CD4-positive, alpha-beta T cell treated with Interferon alpha-2 for 1 hour (primary cell): ENCODE measurements at regions not wholly inside any gene's neighbourhood (a gene's known extent, or its start where the extent isn't known, plus 50 kb on each side); places are given as distances from the start of the nearest gene placed in this dataset.

Experiments used
- DNase-seq, 2 donors: peaks; one replicate each; pipeline ENCODE4 v3.0.0-alpha.2; 2020 to 2022

DNA sequence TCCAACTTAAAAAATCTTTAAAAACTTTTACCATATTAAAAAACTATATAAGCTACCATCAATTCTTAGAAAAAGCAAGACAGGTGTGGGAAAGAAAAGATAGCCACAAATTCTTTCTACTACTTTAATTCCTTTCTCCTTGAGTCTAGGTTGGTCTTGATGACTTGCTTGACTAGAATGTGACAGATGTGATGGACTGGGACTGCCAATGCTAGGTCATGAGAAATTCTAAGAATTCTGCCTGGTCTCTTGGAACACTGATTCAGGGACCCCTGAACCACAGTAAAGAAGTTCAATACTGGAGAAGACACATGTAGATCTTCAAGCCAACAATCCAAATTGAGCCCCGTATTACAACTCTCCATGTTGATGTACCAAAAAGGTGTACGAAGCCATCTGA lies 326.6 kb upstream of the B3GALT2 start:
- DNase-seq: no peak

DNA sequence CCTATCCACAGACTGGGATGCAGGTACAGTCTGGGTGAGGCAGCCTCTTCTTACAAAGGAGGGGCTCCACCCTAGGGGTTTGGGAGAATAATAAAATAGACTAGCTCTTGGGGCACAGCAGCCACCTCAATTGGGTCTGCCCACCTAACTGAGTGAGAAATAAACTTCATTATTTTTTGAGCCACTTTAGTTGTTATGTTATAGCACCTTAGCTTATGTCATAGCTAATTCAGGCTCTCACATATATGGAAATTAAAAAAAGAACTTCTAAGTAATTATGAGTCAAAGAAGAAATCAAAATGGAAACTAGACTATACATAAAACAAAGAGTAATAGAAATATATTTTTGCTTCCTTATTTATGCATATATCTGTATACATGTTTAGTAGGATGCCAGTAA lies 318.5 kb upstream of the B3GALT2 start:
- no peak for DNase-seq

DNA sequence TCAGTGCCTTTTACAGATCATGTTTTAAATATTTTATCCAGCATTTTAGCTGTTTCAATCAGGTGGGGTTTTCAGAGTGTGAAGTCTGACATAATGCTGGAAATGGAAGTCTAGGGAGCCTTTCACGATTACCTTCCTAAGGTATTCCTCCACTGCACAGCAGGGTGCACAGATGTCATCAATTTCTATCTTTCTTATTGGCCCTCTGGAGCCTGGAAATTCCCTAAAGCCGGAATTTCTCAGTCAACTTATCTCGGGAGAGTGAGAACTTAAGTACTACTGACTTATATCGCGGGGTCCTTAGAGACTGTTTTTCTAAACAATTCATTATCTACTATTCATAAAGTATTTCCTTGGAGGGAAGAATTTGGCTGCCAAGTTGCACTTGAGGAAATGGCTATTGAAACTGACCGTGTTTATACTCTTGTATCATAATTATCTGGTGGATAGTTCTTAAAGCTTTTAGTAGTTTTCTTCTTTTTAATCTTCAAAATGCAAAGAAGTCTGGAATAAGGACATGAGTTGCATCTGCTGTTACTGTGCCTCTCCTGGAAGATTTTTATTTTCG lies 311.8 kb upstream of the B3GALT2 start:
- no peak for DNase-seq

DNA sequence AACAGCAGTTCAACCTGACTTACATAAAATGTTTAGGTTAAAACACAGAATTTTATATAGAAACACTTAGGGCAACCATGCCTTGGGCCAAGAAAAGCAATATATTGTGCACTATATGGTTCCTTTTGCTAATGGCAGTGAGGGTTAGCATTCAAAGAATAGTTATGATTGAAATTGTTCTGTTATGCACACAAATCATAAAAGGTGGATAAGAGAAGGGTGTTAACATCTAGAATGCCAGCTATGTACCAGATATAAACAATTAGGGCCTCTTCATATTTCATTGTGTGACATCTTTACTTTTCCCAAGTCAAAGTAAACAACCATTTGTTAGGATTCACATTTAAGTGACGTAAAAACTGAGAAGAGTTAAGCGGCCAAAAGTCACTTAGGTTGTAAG lies 308.0 kb upstream of the B3GALT2 start:
- no peak for DNase-seq

DNA sequence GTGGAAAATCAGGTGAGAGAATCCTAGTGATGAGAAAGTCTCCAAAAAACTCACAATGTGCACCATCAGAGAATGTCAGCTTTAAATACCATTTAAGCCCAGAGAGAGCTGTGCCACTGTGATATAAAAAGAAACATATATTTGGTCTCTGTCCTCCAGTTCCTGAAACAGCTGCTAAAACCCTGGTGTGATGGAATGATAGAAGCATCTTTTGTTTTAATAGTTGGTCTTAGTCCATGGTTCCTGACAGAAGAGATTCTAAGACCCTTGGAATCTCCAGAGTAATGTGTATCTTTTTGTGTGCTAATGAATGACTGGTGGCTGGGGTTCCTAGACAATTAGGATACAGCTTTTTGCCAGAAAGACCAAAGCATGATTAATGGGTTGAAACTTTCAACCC lies 302.8 kb upstream of the B3GALT2 start:
- no peak for DNase-seq

DNA sequence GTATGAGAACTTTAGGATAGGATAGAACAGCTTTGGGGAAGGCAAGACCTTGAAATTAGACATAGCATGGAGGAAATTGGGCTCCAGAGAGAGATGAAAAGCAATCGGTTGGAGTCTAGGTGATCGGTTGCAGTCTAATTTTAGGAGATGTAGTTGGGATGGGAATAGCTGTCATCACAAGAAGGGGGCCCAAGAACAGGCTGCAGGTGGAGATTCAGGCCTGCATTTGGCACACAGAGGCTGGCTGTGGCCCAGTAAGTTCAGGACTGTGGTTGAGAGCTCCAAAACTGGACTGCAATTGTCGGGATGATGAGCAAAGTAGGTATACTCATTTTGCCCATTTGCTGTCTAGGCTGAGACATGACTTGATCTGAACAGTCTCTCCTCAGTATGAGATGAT lies 301.3 kb upstream of the B3GALT2 start:
- DNase-seq: no peak

DNA sequence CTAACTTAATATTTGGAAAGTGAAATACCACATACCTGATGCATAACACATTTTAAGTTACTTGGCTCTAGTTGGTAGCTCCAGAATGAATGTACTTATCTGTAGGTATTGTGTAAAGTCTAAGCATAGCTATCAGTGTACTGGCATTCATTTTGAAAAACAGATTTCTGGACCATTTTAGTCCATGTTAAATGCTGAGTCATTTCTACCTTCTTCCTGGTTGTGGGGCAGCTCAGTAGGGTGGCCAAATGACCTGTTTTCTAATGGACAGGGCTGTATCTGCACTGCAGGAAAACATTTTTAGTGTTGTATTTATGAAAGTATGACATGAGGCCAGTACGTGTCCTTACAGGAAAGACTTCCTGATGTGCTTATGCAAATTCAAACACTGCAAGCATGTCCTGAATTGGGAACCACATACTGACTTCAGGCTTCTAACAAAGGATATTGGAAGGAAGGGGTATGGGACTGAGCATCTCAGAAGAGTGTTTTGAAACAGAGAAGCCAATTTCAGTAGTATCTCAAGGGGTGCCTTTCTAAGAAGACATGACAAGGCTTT lies 300.3 kb upstream of the B3GALT2 start:
- no peak for DNase-seq

DNA sequence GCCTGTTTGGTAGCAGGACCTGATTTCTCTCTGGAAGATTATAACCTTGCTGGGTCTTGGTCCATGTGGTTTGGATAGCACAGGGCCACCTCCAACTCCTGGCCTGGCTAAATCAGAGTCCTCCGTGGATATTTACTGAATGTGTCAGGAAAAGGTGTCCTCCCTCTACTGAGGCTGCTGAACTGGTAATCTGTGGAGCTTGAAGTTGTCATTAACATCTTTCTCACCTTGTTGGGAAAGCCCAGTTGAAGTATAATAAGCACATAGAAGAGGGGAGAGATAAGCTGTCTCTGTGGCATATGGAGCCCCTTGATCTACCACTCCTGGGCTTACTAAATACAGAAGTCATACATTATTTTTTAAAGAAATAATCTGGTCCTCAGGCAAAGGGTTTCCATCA lies 294.3 kb upstream of the B3GALT2 start:
- no peak for DNase-seq

DNA sequence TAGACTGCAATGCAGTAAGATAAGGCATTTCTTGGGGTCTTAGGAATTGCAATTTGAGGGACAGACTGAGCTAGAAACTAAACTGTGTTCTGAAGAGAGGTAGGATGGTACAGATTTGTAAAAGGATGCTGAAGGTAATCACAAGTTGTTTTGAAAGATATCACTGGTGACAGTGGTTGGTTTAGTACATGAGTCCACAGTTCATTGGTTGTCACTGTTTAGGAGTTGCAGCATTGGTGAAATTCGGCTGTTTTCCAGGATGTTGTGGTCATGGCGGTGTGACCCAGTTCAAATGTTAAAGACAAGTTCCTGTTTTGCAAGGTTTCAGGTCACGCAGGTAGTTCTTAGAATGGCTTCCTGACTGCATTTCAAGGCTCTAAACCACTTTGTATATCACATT lies 292.8 kb upstream of the B3GALT2 start:
- peak; percentile 81 to 90 for DNase-seq

DNA sequence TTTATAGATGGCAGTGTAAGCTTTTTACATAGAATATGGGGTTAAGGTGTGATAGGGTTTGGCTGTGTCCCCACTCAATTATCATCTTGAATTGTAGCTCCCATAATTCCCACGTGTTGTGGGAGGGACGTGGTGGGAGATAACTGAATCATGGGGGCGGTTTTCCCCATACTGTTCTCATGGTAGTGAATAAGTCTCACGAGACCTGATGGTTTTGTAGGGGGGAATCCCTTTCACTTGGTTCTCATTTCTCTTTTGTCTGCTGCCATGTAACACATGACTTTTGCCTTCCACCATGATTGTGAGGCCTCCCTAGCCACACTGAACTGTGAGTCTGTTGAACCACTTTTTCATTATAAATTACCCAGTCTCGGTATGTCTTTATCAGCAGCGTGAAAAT lies 290.3 kb upstream of the B3GALT2 start:
- no peak for DNase-seq

DNA sequence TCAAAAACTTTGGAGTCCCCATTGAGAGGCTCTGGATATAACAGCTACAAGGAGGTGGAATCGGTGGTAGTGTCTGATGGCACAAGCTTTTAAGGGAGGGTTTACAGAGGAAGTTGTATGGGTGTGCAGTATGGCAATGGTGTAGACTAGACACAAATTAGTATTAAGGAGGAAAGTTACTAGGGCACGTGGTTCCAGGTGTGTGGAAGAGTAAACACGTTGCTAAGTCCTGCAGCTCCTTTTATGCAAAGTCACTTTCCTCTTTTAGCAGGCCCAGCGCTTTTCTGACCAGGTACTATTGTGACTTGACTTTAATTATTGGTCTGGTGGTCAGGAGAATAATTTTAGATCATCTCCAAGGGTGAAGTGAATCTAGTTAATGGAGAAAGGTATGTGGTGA lies 287.5 kb upstream of the B3GALT2 start:
- no peak for DNase-seq

DNA sequence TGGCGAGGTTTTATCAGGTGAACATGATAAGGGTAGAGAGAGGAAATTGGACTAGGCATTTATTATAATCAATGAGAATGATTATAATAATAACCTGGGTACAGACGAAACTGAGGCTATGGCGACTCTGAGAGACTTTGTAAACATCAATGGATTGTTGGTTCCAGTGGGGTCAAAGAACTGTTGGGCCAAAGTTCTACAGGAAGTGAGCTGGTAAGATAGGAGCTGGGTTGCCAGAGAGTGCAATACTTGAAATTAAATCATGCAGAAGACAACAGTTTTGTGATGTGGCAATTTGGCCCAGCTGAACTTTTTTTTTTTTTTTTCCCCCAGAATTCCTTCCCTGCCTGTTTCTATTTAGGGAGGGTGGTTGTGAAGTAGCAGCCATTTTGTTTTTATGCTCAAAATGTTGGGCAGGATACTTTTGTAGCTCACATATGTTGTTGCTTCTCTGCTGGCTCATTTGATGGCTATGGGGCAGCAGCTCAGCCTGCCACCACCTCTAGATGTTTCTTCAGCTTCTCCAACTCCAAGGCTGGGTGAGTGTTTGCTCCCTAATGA lies 286.5 kb upstream of the B3GALT2 start:
- DNase-seq: no peak

DNA sequence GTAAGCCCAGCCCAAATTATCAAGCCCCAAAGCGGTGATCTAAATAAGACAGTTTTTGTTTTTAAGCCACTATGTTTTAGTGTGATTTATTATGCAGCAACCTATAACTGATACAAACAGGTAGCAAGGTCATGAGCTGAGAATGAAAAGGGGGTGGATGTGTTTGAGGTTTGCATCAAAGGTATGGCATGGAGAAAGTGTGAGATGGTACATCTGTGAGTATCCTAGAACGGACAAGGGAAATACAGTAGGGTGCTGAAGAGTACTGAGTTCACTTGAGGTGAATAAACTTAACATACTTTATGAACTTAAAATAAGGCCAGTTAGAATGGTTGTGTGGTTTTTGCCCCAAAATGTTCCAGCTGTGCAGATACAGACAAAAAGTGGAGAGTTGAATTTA lies 286.0 kb upstream of the B3GALT2 start:
- no peak for DNase-seq

DNA sequence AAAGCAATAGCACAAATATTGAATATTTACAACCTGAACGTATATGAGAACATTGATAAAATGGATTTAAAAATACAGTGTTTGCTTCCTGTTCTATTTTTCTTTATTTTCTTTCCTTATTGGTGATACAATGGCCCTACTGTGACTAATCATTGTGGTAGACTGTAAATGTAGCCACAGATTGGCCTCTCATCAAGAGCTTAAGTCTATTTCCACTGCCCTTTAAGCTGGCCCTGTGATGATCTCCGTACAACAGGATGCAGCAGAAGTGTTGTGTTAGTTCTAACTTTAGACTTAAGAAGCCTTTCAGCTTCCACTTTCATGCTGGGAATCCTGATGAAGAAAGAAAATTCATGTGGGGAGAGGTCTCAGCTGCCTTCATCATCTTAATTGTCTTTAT lies 285.6 kb upstream of the B3GALT2 start:
- no peak for DNase-seq

DNA sequence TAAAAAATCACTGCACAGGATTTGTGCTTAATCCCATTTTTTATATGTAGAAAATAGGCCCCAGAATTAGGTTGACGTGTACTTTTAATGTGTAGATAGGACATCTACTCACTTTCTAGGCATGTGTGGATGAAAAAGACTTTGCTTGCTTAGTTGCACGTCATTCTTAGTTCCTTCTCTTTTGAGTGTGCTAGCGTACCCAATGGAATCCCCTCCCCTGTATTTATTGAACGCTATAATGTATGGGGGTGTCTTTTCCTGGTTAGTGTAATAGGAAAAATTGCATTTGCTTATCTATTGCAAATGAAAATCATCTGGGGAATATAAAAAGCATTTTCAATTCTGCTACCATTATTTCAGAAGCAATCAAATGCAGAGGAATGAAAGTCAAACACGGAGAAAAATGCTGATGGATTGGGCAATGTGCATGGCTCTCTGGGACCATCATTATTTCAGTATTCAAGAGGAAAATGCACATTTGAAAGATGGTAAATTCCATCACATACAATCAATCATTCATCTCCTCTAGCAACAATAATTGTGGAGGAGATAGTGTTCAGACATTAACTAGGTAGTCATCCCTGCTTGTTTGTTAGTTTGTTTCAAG lies 277.0 kb upstream of the B3GALT2 start:
- DNase-seq: no peak

DNA sequence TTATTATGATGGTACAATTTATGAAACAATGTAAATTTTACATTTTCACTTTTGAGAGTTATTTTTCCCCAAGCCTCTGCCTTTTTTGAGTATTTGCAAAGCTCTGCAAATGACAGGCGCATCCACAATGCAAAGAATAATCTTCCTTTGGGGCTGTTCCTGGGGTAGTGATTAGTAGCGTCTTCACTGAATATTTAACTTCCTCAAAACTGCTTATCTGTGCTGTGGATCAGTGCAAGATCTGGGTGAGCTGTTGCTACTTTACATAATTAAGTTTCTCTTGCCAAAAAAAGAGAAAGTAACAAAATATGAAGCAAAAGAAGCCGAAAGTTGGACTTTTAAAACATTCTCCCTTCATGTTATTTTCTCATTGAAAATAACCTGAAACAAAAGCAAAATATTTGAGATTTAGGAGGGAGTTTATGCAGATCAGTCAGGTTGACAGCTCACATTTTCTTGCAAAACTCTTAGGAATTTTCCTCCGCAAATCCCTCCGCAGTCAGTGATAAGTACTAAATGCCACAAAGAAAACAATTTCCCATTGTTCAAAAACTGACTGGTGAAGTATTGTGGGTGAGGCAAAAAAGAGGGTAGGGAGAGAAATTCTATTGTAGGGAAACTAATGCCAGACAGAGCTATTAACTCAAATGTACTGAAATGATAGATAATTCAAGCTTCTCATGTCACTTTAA lies 276.4 kb upstream of the B3GALT2 start:
- DNase-seq: peak in 1 of 2 donors; percentile 47

DNA sequence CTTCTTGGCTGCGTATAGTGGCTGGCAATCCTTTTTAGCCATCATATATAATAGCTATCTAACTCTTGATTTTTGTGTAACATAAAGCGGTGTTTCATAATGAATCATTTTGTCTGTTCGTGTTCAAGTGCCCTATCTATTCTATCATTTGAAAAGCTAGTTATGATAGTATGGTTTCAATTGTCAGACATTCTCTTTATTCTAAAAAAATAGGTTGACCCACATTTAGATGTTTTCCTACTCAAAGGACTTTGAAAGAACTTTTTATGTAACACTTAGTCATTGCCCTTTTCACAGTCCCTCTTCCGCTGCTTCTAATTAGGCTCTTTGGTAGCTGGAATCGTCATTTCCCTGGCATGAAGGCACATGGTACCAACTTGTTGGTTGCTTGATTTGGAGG lies 272.2 kb upstream of the B3GALT2 start:
- DNase-seq: peak; percentile 10 to 71

DNA sequence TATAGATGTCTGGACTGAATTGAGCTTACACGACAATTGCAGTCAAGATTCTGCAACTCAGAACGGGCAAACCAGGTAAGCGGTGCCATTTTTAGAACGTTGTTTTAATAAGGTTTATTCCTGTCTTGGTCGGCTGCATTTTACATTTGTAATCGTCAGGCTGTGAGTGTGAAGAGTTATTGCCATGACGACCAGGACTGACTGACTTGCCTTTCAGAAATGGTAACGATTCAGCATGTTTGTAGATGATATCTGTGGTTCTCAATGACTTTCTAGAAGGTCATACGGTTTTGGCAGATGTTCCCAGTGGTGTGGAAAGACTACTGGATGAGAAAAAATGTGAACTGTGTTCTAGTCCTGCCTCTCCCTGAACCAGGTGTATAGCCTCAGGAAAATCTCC lies 271.3 kb upstream of the B3GALT2 start:
- peak; percentile 19 to 74 for DNase-seq

DNA sequence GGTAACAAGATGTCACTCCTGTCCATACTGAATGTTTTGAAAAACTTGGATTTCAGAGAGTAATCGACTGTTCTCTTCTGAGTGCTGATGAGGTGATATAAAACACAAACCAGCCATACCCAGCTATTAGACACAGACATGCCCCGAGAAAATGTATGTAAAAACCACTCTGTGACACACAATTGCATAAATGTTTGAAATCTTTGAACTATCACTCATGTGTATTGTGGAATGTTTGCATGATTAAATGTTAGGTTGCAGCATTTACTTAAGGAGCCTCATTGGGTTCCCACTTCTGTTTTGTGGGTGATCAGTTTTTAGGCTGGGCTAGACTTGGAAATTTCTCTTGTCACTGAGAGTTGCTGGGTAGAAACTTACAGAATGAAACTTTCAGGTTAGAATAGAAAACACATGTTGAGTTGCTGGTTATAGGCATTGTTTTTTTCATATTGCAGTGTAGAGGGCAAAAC lies 270.4 kb upstream of the B3GALT2 start:
- DNase-seq: no peak

DNA sequence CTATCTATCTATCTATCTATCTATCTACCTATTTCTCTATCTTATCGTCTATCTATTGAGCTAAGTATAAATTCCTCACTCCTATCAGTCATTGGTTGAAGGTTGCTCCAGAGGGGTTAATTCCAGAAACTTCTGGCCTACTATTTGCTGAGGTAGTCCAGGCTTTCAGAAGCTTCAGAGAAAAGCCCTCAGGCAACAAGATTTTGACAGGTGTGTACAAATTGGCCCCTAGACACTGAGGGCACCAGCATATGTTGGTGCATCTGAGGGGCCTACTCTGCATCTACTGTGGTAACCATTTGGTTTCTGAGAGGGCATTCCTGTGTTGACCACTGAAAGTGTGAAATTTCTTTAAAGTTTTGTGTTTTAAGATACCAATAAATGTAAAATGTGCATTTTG lies 265.2 kb upstream of the B3GALT2 start:
- no peak for DNase-seq

DNA sequence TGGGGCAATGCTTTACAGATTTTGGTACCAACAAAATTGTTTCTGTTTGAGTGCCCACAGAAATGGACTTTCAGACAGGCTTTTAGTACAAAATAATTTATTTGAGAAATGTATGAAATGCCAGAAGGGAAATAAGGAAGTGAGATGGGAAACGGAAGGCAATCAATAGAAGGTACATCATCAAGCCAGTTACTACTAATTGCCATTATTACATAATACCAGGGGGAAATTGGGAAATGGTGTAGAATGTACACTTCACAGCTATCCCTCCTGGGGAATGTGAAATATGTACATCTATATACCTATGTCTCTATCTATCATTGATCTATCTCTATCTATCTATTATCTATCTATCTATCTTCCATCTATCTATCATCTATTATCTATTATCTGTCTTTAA lies 264.6 kb upstream of the B3GALT2 start:
- DNase-seq: no peak

DNA sequence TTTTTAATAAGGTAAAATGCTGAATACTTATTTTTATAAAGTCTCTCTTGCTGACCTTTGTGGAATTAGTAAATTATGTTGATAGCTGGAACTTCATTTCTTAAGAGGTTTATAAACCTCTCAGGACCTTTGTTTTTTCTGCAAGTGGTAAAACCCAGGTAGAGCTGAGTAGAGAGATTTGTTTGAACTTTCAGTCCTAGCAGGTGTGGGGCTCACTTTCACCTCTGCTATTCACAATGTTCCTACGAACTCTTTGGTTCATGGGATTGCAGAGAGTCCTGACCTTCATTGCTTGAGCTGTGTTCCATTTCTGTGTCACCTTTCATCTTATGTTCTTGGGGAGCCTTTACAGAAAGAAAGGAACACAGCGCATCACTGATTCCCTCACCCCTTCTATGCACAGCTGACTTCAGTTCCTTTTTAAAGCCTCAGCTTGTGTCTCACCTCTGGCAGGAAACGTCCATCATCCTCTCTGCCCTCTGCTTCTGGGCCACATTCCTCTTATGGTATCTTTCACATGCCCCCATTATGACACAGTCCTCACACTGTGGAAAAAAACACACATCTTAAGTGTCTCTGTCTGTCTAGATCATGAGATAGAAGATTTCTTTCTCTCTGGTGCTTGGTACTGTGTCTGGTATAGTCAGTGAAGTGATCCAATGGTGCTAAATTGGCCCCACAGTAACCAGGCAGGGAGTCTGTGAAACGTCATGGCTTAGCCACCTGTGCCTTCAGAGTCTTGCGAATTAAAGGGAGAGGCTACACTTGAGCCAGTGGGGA lies 262.5 kb upstream of the B3GALT2 start:
- peak; percentile 2 to 52 for DNase-seq

DNA sequence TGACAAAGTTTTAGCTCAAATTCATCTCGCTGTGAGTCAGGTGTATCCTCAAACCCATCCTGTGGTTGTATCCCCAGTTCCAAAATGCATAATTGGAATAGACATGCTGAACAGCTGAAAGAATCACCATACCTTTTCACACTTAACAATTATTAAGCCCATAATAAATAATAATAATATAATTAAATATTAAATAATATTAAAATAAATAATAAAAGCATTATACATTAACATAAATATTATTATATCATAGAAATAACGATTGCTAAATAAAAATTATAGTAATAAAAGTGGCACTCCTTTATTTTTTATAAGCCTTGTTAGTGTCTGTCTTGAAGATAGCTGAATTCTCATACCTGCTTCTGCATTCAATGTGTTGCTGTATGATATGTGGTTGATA lies 257.5 kb upstream of the B3GALT2 start:
- no peak for DNase-seq
